ENCODE measurements at regions not wholly inside any gene's neighbourhood (a gene's known extent, or its start where the extent isn't known, plus 50 kb on each side); places are given as distances from the start of the nearest gene placed in this dataset.

- TF ChIP-seq EZH2 (IDR thresholded peaks at IDR 0.05; ENCODE audit: borderline replicate concordance, low read length), result no peak
- TF ChIP-seq, protein P1, sequence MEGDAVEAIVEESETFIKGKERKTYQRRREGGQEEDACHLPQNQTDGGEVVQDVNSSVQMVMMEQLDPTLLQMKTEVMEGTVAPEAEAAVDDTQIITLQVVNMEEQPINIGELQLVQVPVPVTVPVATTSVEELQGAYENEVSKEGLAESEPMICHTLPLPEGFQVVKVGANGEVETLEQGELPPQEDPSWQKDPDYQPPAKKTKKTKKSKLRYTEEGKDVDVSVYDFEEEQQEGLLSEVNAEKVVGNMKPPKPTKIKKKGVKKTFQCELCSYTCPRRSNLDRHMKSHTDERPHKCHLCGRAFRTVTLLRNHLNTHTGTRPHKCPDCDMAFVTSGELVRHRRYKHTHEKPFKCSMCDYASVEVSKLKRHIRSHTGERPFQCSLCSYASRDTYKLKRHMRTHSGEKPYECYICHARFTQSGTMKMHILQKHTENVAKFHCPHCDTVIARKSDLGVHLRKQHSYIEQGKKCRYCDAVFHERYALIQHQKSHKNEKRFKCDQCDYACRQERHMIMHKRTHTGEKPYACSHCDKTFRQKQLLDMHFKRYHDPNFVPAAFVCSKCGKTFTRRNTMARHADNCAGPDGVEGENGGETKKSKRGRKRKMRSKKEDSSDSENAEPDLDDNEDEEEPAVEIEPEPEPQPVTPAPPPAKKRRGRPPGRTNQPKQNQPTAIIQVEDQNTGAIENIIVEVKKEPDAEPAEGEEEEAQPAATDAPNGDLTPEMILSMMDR (IDR thresholded peaks at IDR 0.05; ENCODE audit: low read length), result no peak
Measured at GRCh38 chr6:80921861-80922460, 815.5 kb downstream of the BCKDHB start.

Measured in OCI-LY1 (cell line).